ENCODE measurements at regions not wholly inside any gene's neighbourhood (a gene's known extent, or its start where the extent isn't known, plus 50 kb on each side); places are given as distances from the start of the nearest gene placed in this dataset.
A peak's percentile ranks its signal among the peaks of the same experiment; 100 is the strongest.

DNA sequence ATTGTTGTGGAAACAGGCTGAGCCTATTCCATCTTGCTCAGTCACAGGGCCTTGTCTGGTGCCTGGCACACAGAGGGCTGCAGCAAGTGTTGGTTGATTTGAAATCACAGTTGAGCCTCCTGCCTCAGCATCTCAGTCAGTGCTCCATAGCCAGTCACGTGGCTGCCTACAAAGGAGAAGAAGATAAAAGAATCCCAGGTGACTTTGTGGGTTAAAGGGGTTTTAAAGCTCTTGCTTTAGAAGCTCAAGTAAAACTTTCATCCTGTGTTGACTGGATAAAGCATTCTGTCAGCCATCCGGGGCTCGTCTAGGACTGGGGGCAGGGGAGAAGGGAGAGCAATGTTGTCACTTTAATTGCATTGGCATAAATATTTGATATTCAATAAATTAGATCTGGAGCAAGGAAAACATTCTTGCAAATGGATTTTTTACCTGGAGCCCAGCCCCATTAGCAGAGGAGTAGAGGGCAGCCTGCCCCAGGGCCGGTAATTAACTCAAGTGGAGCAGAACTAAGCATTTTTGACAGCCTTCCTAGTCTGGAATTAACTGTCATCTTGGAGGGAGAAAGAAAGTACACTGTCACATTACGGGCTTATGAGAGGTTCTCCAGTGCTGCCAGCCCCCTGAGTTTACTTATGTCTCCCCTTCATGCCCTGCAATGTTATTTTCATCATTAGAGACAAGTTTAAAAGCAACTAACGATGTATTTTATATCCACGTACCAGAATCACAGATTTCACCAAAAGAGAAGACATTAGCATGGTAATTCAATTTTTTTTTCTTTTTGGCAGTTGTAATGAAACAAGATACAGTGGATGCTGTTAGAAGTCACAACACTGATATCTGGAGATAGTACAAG lies 71.7 kb upstream of the GTSF1L start:
- H3K27me3 Mint-ChIP-seq, result no peaks in the 10 kb centered on the region

DNA sequence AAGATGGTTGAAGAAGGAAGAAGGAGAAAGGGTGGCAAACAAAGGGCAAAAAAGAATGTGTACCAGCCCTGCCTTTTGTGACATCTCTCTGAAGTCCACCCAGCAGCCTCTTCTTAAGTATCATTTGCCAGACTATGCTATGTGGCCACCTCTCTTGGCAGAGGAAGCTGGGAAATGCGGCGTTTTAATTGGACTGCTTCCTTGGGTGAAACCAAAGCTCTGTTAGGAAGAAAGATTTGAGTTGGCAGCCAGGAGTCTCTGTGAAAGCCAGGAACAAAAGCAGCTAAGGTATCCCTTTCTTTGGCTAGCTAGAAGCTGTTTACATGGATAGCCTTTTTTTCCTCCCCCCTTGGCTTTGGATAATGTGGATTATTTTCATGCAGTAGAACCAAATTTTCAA lies 67.5 kb upstream of the GTSF1L start:
- Mint-ChIP-seq H3K27me3 (peaks cover 3% of the 10 kb centered on the region), H3K27ac (no peak overlapping the region), H3K4me3 (no peak overlapping the region), H3K36me3 (peaks cover 11% of the 10 kb centered on the region), H3K9me3 (ENCODE audit: low read depth) (peaks cover 12% of the 10 kb centered on the region), H3K4me1 (ENCODE audit: low read depth) (peaks cover under 1% of the 10 kb centered on the region)

More for the DNA sequence above, 71.7 kb upstream of the GTSF1L start:
- no peak overlapping the region for H3K27ac Mint-ChIP-seq
- no peak overlapping the region for H3K4me3 Mint-ChIP-seq
- H3K4me1 Mint-ChIP-seq (ENCODE audit: low read depth), result peaks cover 4% of the 10 kb centered on the region
- peaks cover 7% of the 10 kb centered on the region for H3K36me3 Mint-ChIP-seq
- peaks cover 7% of the 10 kb centered on the region for H3K9me3 Mint-ChIP-seq (ENCODE audit: low read depth)

DNA sequence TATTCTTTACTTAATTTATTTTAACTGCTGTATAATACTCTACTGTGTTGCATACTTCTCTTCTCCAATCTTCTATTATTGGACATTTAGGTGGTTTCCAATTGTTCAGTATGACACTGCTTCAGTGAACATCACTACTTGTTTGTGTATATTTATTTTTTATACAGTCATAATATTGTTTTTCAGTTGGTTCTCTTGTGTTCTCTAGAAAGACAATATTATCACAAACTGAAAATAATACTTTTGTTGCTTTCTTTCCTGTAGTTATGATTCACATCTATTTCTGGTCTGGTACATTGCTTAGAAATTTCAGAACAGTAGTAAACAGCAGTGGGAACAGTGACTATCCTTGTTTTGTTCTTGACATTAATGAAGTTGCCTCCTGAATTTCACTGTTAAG lies 62.8 kb upstream of the GTSF1L start:
- peaks cover 12% of the 10 kb centered on the region for H3K9me3 Mint-ChIP-seq (ENCODE audit: low read depth)
- peaks cover 3% of the 10 kb centered on the region for H3K27me3 Mint-ChIP-seq
- no peak overlapping the region for H3K4me3 Mint-ChIP-seq
- H3K36me3 Mint-ChIP-seq, result peaks cover 8% of the 10 kb centered on the region
- peaks cover 2% of the 10 kb centered on the region for H3K4me1 Mint-ChIP-seq (ENCODE audit: low read depth)
- H3K27ac Mint-ChIP-seq, result no peak overlapping the region

DNA sequence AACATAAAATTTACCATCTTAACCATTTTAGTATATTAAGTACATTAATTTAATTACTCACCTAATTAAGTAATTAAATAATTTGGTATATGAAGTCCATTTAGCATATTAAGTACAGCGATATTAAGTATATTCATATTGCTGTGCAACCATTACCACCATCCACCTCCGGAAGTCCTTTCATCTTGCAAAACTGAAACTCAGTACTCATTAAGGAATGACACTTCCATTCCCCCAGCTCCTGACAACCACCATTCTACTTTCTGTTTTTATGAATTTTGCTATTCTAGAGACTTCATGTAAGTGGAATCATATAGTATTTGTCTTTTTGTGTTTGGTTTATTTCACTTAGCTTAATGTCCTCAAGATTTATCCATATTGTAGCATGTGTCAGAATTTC lies 61.1 kb upstream of the GTSF1L start:
- Mint-ChIP-seq H3K4me1 (ENCODE audit: low read depth) (peaks cover 3% of the 10 kb centered on the region), H3K36me3 (peaks cover 9% of the 10 kb centered on the region), H3K9me3 (ENCODE audit: low read depth) (peaks cover 11% of the 10 kb centered on the region), H3K4me3 (no peak overlapping the region), H3K27ac (no peak overlapping the region), H3K27me3 (peaks cover 3% of the 10 kb centered on the region)

DNA sequence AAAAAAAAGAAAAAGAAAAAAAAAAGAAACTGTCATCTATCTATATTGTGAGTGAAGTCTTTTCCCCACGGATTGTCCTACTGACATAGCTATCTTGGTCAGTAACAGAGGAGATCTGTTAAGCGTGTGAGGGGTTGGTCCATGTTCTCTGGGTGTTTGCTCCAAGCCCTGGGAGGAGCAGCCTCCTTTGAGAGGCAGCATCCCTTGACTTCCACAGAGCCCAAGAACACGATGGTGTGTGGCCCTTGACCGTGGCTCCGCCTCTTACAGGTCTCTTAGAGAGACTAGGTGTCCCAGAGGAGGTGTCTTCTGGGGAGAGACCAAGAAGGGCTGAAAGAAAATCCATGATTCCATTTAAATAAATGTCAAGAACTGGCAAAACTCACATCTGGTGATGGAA lies 60.1 kb upstream of the GTSF1L start:
- H3K4me3 Mint-ChIP-seq, result no peak overlapping the region

DNA sequence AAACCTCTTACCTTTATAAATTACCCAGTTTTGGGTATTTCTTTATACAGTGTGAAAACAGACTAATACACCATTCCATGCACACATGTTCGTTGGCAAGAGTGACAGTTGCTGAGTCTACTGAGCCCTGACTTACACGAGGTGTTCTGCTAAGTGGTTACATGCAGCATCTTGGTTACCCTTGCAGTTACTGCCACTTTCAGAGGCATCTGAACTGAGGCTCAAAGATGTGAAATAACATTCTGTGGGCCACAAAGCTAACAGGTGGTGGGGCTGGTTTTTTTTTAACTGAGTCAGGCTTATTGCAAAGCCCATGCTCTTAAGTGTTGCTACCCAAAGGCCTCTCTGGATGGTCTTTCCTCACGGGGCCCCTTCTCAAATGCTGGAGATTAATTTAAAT lies 54.4 kb upstream of the GTSF1L start:
- Mint-ChIP-seq H3K4me3 (no peak overlapping the region), H3K27ac (peak overlapping the region; percentile 22), H3K36me3 (peaks cover 6% of the 10 kb centered on the region)

More for the DNA sequence above, 60.1 kb upstream of the GTSF1L start:
- H3K9me3 Mint-ChIP-seq (ENCODE audit: low read depth), result peaks cover 2% of the 10 kb centered on the region
- H3K36me3 Mint-ChIP-seq, result peaks cover 2% of the 10 kb centered on the region
- H3K27me3 Mint-ChIP-seq, result no peaks in the 10 kb centered on the region
- peaks cover 9% of the 10 kb centered on the region for H3K4me1 Mint-ChIP-seq (ENCODE audit: low read depth)
- no peak overlapping the region for H3K27ac Mint-ChIP-seq

DNA sequence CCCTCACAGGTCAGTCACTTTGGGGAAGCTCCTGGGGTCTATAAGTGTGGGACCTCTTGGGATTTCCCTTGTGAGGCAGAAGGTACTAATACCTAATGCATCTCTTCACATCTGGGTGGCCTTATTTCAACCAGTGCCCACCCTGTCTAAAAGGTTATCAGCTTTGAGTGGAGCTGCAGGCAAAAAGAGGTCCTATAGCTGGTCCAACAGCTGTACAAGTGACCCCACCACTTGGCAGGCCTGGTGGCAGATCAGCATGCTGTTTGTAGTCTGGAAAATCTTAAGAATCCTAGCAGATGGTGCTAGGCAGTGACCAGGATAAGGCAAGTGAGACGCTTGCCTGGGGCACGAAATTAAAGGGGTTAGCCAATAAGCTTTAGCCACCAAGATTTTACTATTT lies 51.6 kb upstream of the GTSF1L start:
- peaks cover 8% of the 10 kb centered on the region for H3K9me3 Mint-ChIP-seq (ENCODE audit: low read depth)

More for the DNA sequence above, 54.4 kb upstream of the GTSF1L start:
- peaks cover 13% of the 10 kb centered on the region for H3K4me1 Mint-ChIP-seq (ENCODE audit: low read depth)
- H3K9me3 Mint-ChIP-seq (ENCODE audit: low read depth), result peaks cover 8% of the 10 kb centered on the region
- H3K27me3 Mint-ChIP-seq, result peaks cover 2% of the 10 kb centered on the region

DNA sequence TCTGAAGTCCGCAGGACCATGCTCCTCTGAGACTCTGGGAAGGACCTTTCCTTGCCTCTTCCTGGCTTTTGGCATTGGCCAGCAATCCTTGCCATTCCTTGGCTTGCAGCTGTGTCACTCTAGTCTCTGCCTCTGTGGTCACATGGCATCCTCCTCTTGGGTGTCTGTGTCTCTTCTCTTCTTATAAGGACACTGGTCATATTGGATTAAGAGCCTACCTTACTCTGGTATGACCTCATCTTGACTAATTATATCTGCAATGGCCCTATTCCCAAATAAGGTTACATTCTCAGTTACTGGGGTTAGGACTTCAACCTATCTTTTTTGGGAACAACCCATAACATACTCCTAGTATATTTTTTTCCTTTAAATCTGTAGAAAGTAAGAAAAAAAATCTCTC lies 49.9 kb upstream of the GTSF1L start:
- H3K27me3 Mint-ChIP-seq, result peaks cover 6% of the 10 kb centered on the region
- peaks cover 8% of the 10 kb centered on the region for H3K9me3 Mint-ChIP-seq (ENCODE audit: low read depth)
- peaks cover 4% of the 10 kb centered on the region for H3K36me3 Mint-ChIP-seq
- no peak overlapping the region for H3K4me3 Mint-ChIP-seq
- no peak overlapping the region for H3K27ac Mint-ChIP-seq
- H3K4me1 Mint-ChIP-seq (ENCODE audit: low read depth), result peaks cover 4% of the 10 kb centered on the region

More for the DNA sequence above, 51.6 kb upstream of the GTSF1L start:
- H3K27ac Mint-ChIP-seq, result no peak overlapping the region
- peaks cover 2% of the 10 kb centered on the region for H3K27me3 Mint-ChIP-seq
- no peak overlapping the region for H3K4me3 Mint-ChIP-seq
- peaks cover 13% of the 10 kb centered on the region for H3K4me1 Mint-ChIP-seq (ENCODE audit: low read depth)
- peaks cover 6% of the 10 kb centered on the region for H3K36me3 Mint-ChIP-seq

Data from activated naive CD8-positive, alpha-beta T cell (primary cell).